ENCODE measurements at regions not wholly inside any gene's neighbourhood (a gene's known extent, or its start where the extent isn't known, plus 50 kb on each side); places are given as distances from the start of the nearest gene placed in this dataset.

GRCh38 chr12:85708775-85709174 lies 127.4 kb downstream of the RASSF9 start:
- TF ChIP-seq CTCF (IDR thresholded peaks at IDR 0.05; ENCODE audit: low read length): no peak
- no peak for TF ChIP-seq EZH2 (optimal IDR thresholded peaks at IDR 0.05; ENCODE audit: low read depth, low read length)
- no peak for TF ChIP-seq EZH2phosphoT487 (IDR thresholded peaks at IDR 0.05; ENCODE audit: low read length)
